Middle frontal gyrus (tissue), 1 donor: ENCODE measurements at regions not wholly inside any gene's neighbourhood (a gene's known extent, or its start where the extent isn't known, plus 50 kb on each side); places are given as distances from the start of the nearest gene placed in this dataset.

ENCODE experiments used
- DNase-seq: peaks from one replicate; pipeline ENCODE4 v3.0.0-alpha.2; 2015; ENCODE audit warnings: low spot score; ENCODE audit errors: extremely low spot score

GRCh38 chr6:21953831-21954801 is 342.7 kb downstream of the PRL start:
- DNase-seq, result no peak

GRCh38 chr6:21955053-21955595 is 341.7 kb downstream of the PRL start:
- no peak for DNase-seq

GRCh38 chr6:21955951-21956350 is 340.9 kb downstream of the PRL start:
- no peak for DNase-seq

GRCh38 chr6:21958428-21958827 is 338.4 kb downstream of the PRL start:
- no peak for DNase-seq

- no peak for DNase-seq
These were observed 335.6 kb downstream of the PRL start for GRCh38 chr6:21961226-21961625.

GRCh38 chr6:21965016-21965415 is 331.8 kb downstream of the PRL start:
- DNase-seq, result no peak

GRCh38 chr6:21965953-21966539 is 330.8 kb downstream of the PRL start:
- no peak for DNase-seq

GRCh38 chr6:21967056-21967974 is 329.5 kb downstream of the PRL start:
- DNase-seq, result no peak

GRCh38 chr6:21968411-21968810 is 328.4 kb downstream of the PRL start:
- DNase-seq, result no peak

GRCh38 chr6:21969192-21969591 is 327.6 kb downstream of the PRL start:
- no peak for DNase-seq

- DNase-seq, result no peak
These were observed 326.1 kb downstream of the PRL start for GRCh38 chr6:21970569-21971300.

- DNase-seq, result no peak
These were observed 325.3 kb downstream of the PRL start for GRCh38 chr6:21971541-21971940.

GRCh38 chr6:21972516-21972915 is 324.3 kb downstream of the PRL start:
- no peak for DNase-seq

- DNase-seq, result no peak
These were observed 319.5 kb downstream of the PRL start for GRCh38 chr6:21977346-21977745.

- no peak for DNase-seq
These were observed 315.5 kb downstream of the PRL start for GRCh38 chr6:21981235-21981833.

- no peak for DNase-seq
These were observed 312.7 kb downstream of the PRL start for GRCh38 chr6:21984135-21984534.

- no peak for DNase-seq
These were observed 312.3 kb downstream of the PRL start for GRCh38 chr6:21984561-21984960.

- DNase-seq, result no peak
These were observed 310.9 kb downstream of the PRL start for GRCh38 chr6:21985904-21986303.

- DNase-seq, result no peak
These were observed 310.1 kb downstream of the PRL start for GRCh38 chr6:21986703-21987102.

GRCh38 chr6:21987501-21987957 is 309.3 kb downstream of the PRL start:
- no peak for DNase-seq
